HG02763 (cell line): ENCODE measurements at regions not wholly inside any gene's neighbourhood (a gene's known extent, or its start where the extent isn't known, plus 50 kb on each side); places are given as distances from the start of the nearest gene placed in this dataset.
"Not testable (repeated sequence)": the region's sequence is repeated elsewhere in the genome, so short reads cannot be mapped to it uniquely, and the experiment has no call there.

Experiments used
- ATAC-seq: cut with Tn5 transposase; IDR thresholded peaks from one replicate; pipeline ENCODE4 v1.9.1; 2021; ENCODE audit warnings: mild to moderate bottlenecking, moderate library complexity; ENCODE audit not compliant: unreplicated experiment

- no peak for ATAC-seq
Observed at GRCh38 chr4:137960371-137961050, 281.6 kb downstream of the SLC7A11 start.

- ATAC-seq, result no peak
Observed at GRCh38 chr4:137957806-137958205, 284.3 kb downstream of the SLC7A11 start.

- ATAC-seq, result no peak
Observed at GRCh38 chr4:137956256-137956655, 285.9 kb downstream of the SLC7A11 start.

GRCh38 chr4:137955595-137955994, 286.6 kb downstream of the SLC7A11 start:
- no peak for ATAC-seq

- ATAC-seq, result no peak
Observed at GRCh38 chr4:137952116-137952515, 290.0 kb downstream of the SLC7A11 start.

- no peak for ATAC-seq
Observed at GRCh38 chr4:137950286-137950685, 291.9 kb downstream of the SLC7A11 start.

- no peak for ATAC-seq
Observed at GRCh38 chr4:137949746-137950145, 292.4 kb downstream of the SLC7A11 start.

- ATAC-seq, result no peak
Observed at GRCh38 chr4:137946453-137947174, 295.5 kb downstream of the SLC7A11 start.

GRCh38 chr4:137942815-137943214, 299.3 kb downstream of the SLC7A11 start:
- ATAC-seq, result not testable (repeated sequence)

GRCh38 chr4:137942015-137942515, 300.1 kb downstream of the SLC7A11 start:
- not testable (repeated sequence) for ATAC-seq

GRCh38 chr4:137934911-137935310, 307.2 kb downstream of the SLC7A11 start:
- no peak for ATAC-seq

GRCh38 chr4:137934046-137934445, 308.1 kb downstream of the SLC7A11 start:
- ATAC-seq, result no peak

GRCh38 chr4:137927972-137928371, 314.2 kb downstream of the SLC7A11 start:
- no peak for ATAC-seq

- ATAC-seq, result no peak
Observed at GRCh38 chr4:137923494-137923893, 318.7 kb downstream of the SLC7A11 start.

- no peak for ATAC-seq
Observed at GRCh38 chr4:137922721-137923120, 319.4 kb downstream of the SLC7A11 start.

- no peak for ATAC-seq
Observed at GRCh38 chr4:137909529-137910309, 332.4 kb downstream of the SLC7A11 start.

- ATAC-seq, result no peak
Observed at GRCh38 chr4:137905930-137906329, 336.2 kb downstream of the SLC7A11 start.

GRCh38 chr4:137901114-137901513, 341.0 kb downstream of the SLC7A11 start:
- no peak for ATAC-seq

- no peak for ATAC-seq
Observed at GRCh38 chr4:137896221-137896737, 345.9 kb downstream of the SLC7A11 start.

GRCh38 chr4:137895515-137895914, 346.6 kb downstream of the SLC7A11 start:
- ATAC-seq, result not testable (repeated sequence)

GRCh38 chr4:137892134-137892533, 350.0 kb downstream of the SLC7A11 start:
- ATAC-seq, result no peak
